HEK293 (cell line): ENCODE measurements at regions not wholly inside any gene's neighbourhood (a gene's known extent, or its start where the extent isn't known, plus 50 kb on each side); places are given as distances from the start of the nearest gene placed in this dataset.

Experiments used
- CTCF ChIA-PET: fragments of 350-600 bp; formaldehyde crosslinking; extraction: SDS; loops from one replicate; lab custom pipeline; 2021; ENCODE audit warnings: antibody characterized with exemption; lab: Yijun Ruan, JAX
- POLR2A ChIA-PET: fragments of 300-600 bp; formaldehyde crosslinking; extraction: SDS; loops from one replicate; lab custom pipeline; 2020; ENCODE audit warnings: antibody characterized with exemption, inconsistent platforms; lab: Yijun Ruan, JAX
- H3K27ac ChIP-seq: fragments of 200-500 bp; sonication (Bioruptor generic); 2 replicates; pipeline ENCODE4 v1.5.1; 2014; ENCODE audit warnings: low read depth, low read length, control low read depth, inconsistent platforms; ENCODE audit errors: extremely low read depth
- H3K36me3 ChIP-seq, 2 experiments: fragments of 200-500 bp in 1 of 2; sonication (Bioruptor generic) in 1 of 2; 1 replicate in 1 of 2; 2 replicates in 1 of 2; pipeline ENCODE4 v1.5.1; 2014 to 2017; ENCODE audit warnings: inconsistent platforms in 2 of 2, low read length in 2 of 2; ENCODE audit not compliant: control insufficient read depth in 2 of 2, insufficient read depth in 1 of 2
- H3K4me1 ChIP-seq: fragments of 200-500 bp; sonication (Bioruptor generic); 2 replicates; pipeline ENCODE4 v1.5.1; 2014; ENCODE audit warnings: mild to moderate bottlenecking, low read length, inconsistent platforms; ENCODE audit not compliant: control insufficient read depth, insufficient read depth
- H3K4me3 ChIP-seq: 2 replicates; pipeline ENCODE4 v1.5.1; 2011; ENCODE audit warnings: low read depth, mild to moderate bottlenecking, control low read depth, low read length, moderate library complexity
- H3K9me3 ChIP-seq: fragments of 200-500 bp; sonication (Bioruptor generic); 2 replicates; pipeline ENCODE4 v1.5.1; 2014; ENCODE audit warnings: low read depth, low read length, inconsistent platforms; ENCODE audit not compliant: control insufficient read depth, insufficient read depth
- EGR2 ChIP-seq: fragments of 450-650 bp; formaldehyde crosslinking; IDR thresholded peaks from 2 replicates; pipeline ENCODE4 v1.5.1; 2016; ENCODE audit warnings: low read depth, missing biosample characterization, missing genetic modification characterization
- HOXC10 ChIP-seq: sonication (generic); formaldehyde crosslinking; IDR thresholded peaks from 2 replicates; pipeline ENCODE4 v1.8.1; 2023; ENCODE audit warnings: mild to moderate bottlenecking, missing genetic modification reagents
- PRDM2 ChIP-seq: fragments of 450-650 bp; formaldehyde crosslinking; IDR thresholded peaks from 2 replicates; pipeline ENCODE4 v1.5.1; 2016; ENCODE audit warnings: missing biosample characterization, missing genetic modification characterization, borderline replicate concordance
- PRDM4 ChIP-seq: fragments of 450-650 bp; formaldehyde crosslinking; IDR thresholded peaks from 2 replicates; pipeline ENCODE4 v1.5.1; 2017; ENCODE audit warnings: missing biosample characterization, missing genetic modification characterization
- SETDB1 ChIP-seq: IDR thresholded peaks from one replicate; pipeline ENCODE4 v1.6.1; 2017; ENCODE audit warnings: mild to moderate bottlenecking, low read length, moderate library complexity, mixed read lengths; ENCODE audit not compliant: insufficient read length
- ZBTB10 ChIP-seq: fragments of 450-650 bp; formaldehyde crosslinking; IDR thresholded peaks from 2 replicates; pipeline ENCODE4 v1.5.1; 2016; ENCODE audit warnings: missing biosample characterization, missing genetic modification characterization
- ZFP37 ChIP-seq: fragments of 450-650 bp; formaldehyde crosslinking; IDR thresholded peaks from 2 replicates; pipeline ENCODE4 v1.5.1; 2016; ENCODE audit warnings: missing biosample characterization, missing genetic modification characterization
- ZNF157 ChIP-seq: fragments of 450-650 bp; formaldehyde crosslinking; IDR thresholded peaks from 2 replicates; pipeline ENCODE4 v1.5.1; 2016; ENCODE audit warnings: missing biosample characterization, missing genetic modification characterization
- ZNF16 ChIP-seq: fragments of 450-650 bp; formaldehyde crosslinking; IDR thresholded peaks from 2 replicates; pipeline ENCODE4 v1.5.1; 2016; ENCODE audit warnings: low read depth, missing biosample characterization, missing genetic modification characterization
- ZNF169 ChIP-seq: fragments of 450-650 bp; formaldehyde crosslinking; IDR thresholded peaks from 2 replicates; pipeline ENCODE4 v1.5.1; 2016; ENCODE audit warnings: missing biosample characterization, missing genetic modification characterization
- ZNF362 ChIP-seq: fragments of 450-650 bp; formaldehyde crosslinking; IDR thresholded peaks from 2 replicates; pipeline ENCODE4 v1.5.1; 2016; ENCODE audit warnings: missing biosample characterization, missing genetic modification characterization
- ZNF449 ChIP-seq: fragments of 450-650 bp; formaldehyde crosslinking; IDR thresholded peaks from 2 replicates; pipeline ENCODE4 v1.5.1; 2017; ENCODE audit warnings: missing biosample characterization, mild to moderate bottlenecking, missing genetic modification characterization, moderate library complexity
- ZNF530 ChIP-seq: fragments of 450-650 bp; formaldehyde crosslinking; IDR thresholded peaks from 2 replicates; pipeline ENCODE4 v1.5.1; 2016; ENCODE audit warnings: low read depth, missing biosample characterization, missing genetic modification characterization
- ZNF560 ChIP-seq: fragments of 450-650 bp; formaldehyde crosslinking; IDR thresholded peaks from 2 replicates; pipeline ENCODE4 v1.5.1; 2017; ENCODE audit warnings: missing biosample characterization, missing genetic modification characterization, borderline replicate concordance
- ZNF610 ChIP-seq: fragments of 450-650 bp; formaldehyde crosslinking; IDR thresholded peaks from 2 replicates; pipeline ENCODE4 v1.5.1; 2016; ENCODE audit warnings: missing biosample characterization, missing genetic modification characterization, borderline replicate concordance
- ZNF692 ChIP-seq: fragments of 450-650 bp; formaldehyde crosslinking; IDR thresholded peaks from 2 replicates; pipeline ENCODE4 v1.5.1; 2016; ENCODE audit warnings: missing biosample characterization, missing genetic modification characterization
- ZNF776 ChIP-seq: fragments of 450-650 bp; formaldehyde crosslinking; IDR thresholded peaks from 2 replicates; pipeline ENCODE4 v1.5.0; 2017; ENCODE audit warnings: missing biosample characterization, missing genetic modification characterization, borderline replicate concordance
- ZNF777 ChIP-seq: fragments of 450-650 bp; formaldehyde crosslinking; IDR thresholded peaks from 2 replicates; pipeline ENCODE4 v1.5.1; 2017; ENCODE audit warnings: missing biosample characterization, missing genetic modification characterization, borderline replicate concordance
- ZNF843 ChIP-seq: fragments of 450-650 bp; formaldehyde crosslinking; IDR thresholded peaks from 2 replicates; pipeline ENCODE4 v1.5.1; 2016; ENCODE audit warnings: missing biosample characterization, missing genetic modification characterization

- H3K27ac ChIP-seq: no peak overlapping the region
- H3K9me3 ChIP-seq: no peaks in the 10 kb centered on the region
- H3K36me3 ChIP-seq: no peaks in the 10 kb centered on the region
- no peak for TF ChIP-seq ZNF449
- no peak for TF ChIP-seq ZNF362 (tag by site-specific recombination)
- no peak for TF ChIP-seq ZNF169 (tag by site-specific recombination)
- no peak for TF ChIP-seq EGR2 (tag by site-specific recombination)
- TF ChIP-seq ZNF692 (tag by site-specific recombination): no peak
- TF ChIP-seq ZNF16: no peak
- no peak for TF ChIP-seq ZNF157 (tag by site-specific recombination)
- no peak for TF ChIP-seq ZBTB10 (tag by site-specific recombination)
- TF ChIP-seq ZNF843 (tag by site-specific recombination): no peak
- no peak for TF ChIP-seq ZNF776
- no peak for TF ChIP-seq ZFP37 (tag by site-specific recombination)
- no peak for TF ChIP-seq PRDM2
- no peak for TF ChIP-seq SETDB1
- no peak for TF ChIP-seq ZNF610 (tag by site-specific recombination)
- no peak for TF ChIP-seq ZNF560 (tag by site-specific recombination)
- TF ChIP-seq PRDM4 (tag by site-specific recombination): no peak
- TF ChIP-seq ZNF530 (tag by site-specific recombination): no peak
- TF ChIP-seq HOXC10 (CRISPR knock-in tag): no peak
- TF ChIP-seq ZNF777 (tag by site-specific recombination): no peak
- CTCF ChIA-PET: no interaction called here
- POLR2A ChIA-PET: no interaction called here
- H3K4me1 ChIP-seq: no peaks in the 10 kb centered on the region
- no peak overlapping the region for H3K4me3 ChIP-seq
These were observed 219.8 kb downstream of the SQOR start for GRCh38 chr15:45854455-45855202.
